IPS DF 6.9 (cell line): ENCODE measurements at regions not wholly inside any gene's neighbourhood (a gene's known extent, or its start where the extent isn't known, plus 50 kb on each side); places are given as distances from the start of the nearest gene placed in this dataset.
"Not testable (repeated sequence)": the region's sequence is repeated elsewhere in the genome, so short reads cannot be mapped to it uniquely, and the experiment has no call there.

Experiments
- DNase-seq: peaks from one replicate; pipeline ENCODE4 v3.0.0-alpha.2; 2013; ENCODE audit warnings: low read depth, low spot score
- H3K27ac ChIP-seq: one replicate; pipeline ENCODE4 v1.5.1; 2013; ENCODE audit warnings: low read length, control low read depth
- H3K27me3 ChIP-seq: 2 replicates; pipeline ENCODE4 v1.6.1; 2013; ENCODE audit warnings: mild to moderate bottlenecking, low read length; ENCODE audit not compliant: control insufficient read depth, insufficient read depth
- H3K36me3 ChIP-seq: 2 replicates; pipeline ENCODE4 v1.6.1; 2013; ENCODE audit warnings: low read length; ENCODE audit not compliant: control insufficient read depth, insufficient read depth
- H3K4me1 ChIP-seq: 2 replicates; pipeline ENCODE4 v1.6.1; 2013; ENCODE audit warnings: low read length; ENCODE audit not compliant: control insufficient read depth, insufficient read depth
- H3K4me3 ChIP-seq: 2 replicates; pipeline ENCODE4 v1.5.1; 2013; ENCODE audit warnings: mild to moderate bottlenecking, low read length
- H3K9me3 ChIP-seq: 2 replicates; pipeline ENCODE4 v1.6.1; 2013; ENCODE audit warnings: low read length, inconsistent platforms; ENCODE audit not compliant: control insufficient read depth, insufficient read depth
- WGBS: extraction: QIAGEN DNeasy Blood & Tissue Kit; methylation state at CpG from one replicate; pipeline ENCODE4 v1.1.7; 2013; ENCODE audit warnings: mixed read lengths, missing lambda C conversion rate; ENCODE audit not compliant: insufficient read length, insufficient coverage; 5-methylcytosine and 5-hydroxymethylcytosine counted together

DNA sequence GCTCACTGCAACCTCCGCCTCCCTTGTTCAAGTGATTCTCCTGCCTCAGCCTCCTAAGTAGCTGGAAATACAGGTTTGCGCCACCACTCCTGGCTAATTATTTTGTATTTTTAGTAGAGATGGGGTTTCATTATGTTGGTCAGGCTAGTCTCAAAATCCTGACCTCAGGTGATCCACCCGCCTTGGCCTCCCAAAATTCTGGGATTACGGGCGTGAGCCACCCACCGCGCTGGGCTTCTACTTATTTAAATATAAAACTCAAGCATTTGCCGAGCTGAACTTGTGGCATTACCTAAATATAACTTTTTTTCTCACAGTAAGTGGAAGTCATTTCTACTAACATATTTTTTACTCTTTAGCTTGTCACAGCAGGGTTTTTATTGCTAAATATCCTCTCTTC is 1356.3 kb upstream of the ACO1 start:
- DNase-seq: no peak
- Histone ChIP-seq H3K4me1 (no peaks in the 10 kb centered on the region), H3K36me3 (no peaks in the 10 kb centered on the region), H3K4me3 (no peak overlapping the region), H3K27ac (no peak overlapping the region), H3K27me3 (no peaks in the 10 kb centered on the region), H3K9me3 (no peaks in the 10 kb centered on the region)
- no CpG with 5 or more reads among the region's 8 CpGs for WGBS

DNA sequence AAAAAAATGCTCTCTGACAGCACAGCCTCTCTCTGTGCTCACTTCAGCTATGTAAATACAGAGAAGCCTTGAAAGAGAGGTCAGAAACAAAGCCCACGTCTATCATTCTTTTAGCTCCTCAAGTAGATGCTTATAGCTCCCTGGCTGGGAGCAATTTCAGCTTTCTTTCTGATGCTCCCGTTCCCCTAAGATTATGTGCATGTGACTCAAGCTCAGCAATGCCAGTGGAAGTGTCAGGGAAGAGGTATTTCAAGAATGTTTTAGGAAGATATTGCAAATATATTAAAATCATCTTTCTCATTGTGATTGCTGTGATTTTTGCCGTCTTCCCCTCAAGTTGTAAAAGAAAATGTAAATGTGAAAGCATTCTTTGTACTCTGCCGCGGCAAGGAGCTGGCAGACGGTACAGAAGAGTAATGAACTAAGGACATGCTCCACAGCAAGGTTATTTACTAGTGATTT is 1353.7 kb upstream of the ACO1 start:
- Histone ChIP-seq H3K4me3 (no peak overlapping the region), H3K36me3 (no peaks in the 10 kb centered on the region), H3K27ac (no peak overlapping the region), H3K9me3 (no peaks in the 10 kb centered on the region), H3K27me3 (no peaks in the 10 kb centered on the region), H3K4me1 (peaks cover 2% of the 10 kb centered on the region; the same call in 1 of the 2 replicates)
- no CpG with 5 or more reads among the region's 6 CpGs for WGBS
- peak; percentile 27 for DNase-seq

- H3K9me3 ChIP-seq: no peaks in the 10 kb centered on the region
- no peak for DNase-seq
- WGBS: no CpG with 5 or more reads among the region's 3 CpGs
- H3K4me3 ChIP-seq: no peak overlapping the region
- H3K27ac ChIP-seq: no peak overlapping the region
- H3K4me1 ChIP-seq: peaks cover 2% of the 10 kb centered on the region; the same call in 1 of the 2 replicates
- H3K36me3 ChIP-seq: no peaks in the 10 kb centered on the region
- H3K27me3 ChIP-seq: no peaks in the 10 kb centered on the region
Measured at GRCh38 chr9:31032206-31032605, 1352.2 kb upstream of the ACO1 start.

DNA sequence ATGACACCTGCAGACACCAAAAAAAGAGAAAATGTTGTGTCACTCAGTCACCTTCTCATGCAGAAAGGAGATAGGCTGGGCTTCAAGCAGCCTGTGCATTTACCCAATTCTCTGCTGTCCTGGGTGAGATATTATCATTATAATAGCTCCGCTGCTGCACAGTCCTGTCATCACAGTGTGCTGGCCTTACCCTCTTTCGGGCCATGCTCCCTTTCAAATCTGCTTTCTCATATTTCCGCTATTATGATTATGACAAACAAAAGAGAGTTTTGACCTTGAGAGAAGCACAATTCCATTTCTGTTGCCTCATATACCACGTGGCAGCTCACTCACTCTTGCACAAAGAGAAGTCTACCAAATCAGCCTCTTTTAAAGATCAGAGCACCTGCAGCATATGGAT is 1350.1 kb upstream of the ACO1 start:
- WGBS: no CpG with 5 or more reads among the region's 4 CpGs
- DNase-seq: no peak

GRCh38 chr9:31040564-31040963 is 1343.9 kb upstream of the ACO1 start:
- Histone ChIP-seq H3K27me3 (no peaks in the 10 kb centered on the region), H3K4me3 (no peak overlapping the region), H3K9me3 (no peaks in the 10 kb centered on the region), H3K36me3 (no peaks in the 10 kb centered on the region), H3K4me1 (no peaks in the 10 kb centered on the region), H3K27ac (no peak overlapping the region)
- DNase-seq: no peak
- WGBS: no CpG with 5 or more reads among the region's 4 CpGs

More for the DNA sequence above, 1350.1 kb upstream of the ACO1 start:
- no peaks in the 10 kb centered on the region for H3K9me3 ChIP-seq
- peaks cover 2% of the 10 kb centered on the region; the same call in 1 of the 2 replicates for H3K4me1 ChIP-seq
- no peaks in the 10 kb centered on the region for H3K36me3 ChIP-seq
- no peak overlapping the region for H3K4me3 ChIP-seq
- H3K27ac ChIP-seq: no peak overlapping the region
- H3K27me3 ChIP-seq: no peaks in the 10 kb centered on the region

DNA sequence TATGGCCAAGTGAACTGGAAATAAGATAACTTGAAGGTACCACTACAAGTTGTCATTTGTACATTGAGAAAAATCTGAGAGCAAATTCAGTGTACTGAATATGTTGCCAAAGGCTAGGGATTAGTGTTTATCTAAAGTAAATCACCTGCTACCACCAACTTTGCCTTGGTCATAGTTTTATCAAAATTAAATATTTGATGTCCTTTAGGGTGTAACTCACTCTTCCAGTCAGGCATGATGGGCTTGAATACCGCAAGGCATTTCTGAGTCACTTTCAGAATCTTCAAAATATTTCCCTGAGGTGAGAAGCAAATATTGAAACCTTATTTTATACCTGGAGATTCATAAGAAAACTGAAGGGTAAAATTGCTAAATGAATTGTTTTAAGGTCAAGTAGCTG is 1338.6 kb upstream of the ACO1 start:
- no peak for DNase-seq
- Histone ChIP-seq H3K27ac (no peak overlapping the region), H3K4me3 (no peak overlapping the region), H3K9me3 (no peaks in the 10 kb centered on the region), H3K36me3 (no peaks in the 10 kb centered on the region), H3K27me3 (no peaks in the 10 kb centered on the region), H3K4me1 (no peaks in the 10 kb centered on the region)
- no CpG with 5 or more reads among the region's 1 CpG for WGBS

- not testable (repeated sequence) for H3K36me3 ChIP-seq, H3K4me3 ChIP-seq, H3K9me3 ChIP-seq, DNase-seq, H3K27me3 ChIP-seq, H3K27ac ChIP-seq, H3K4me1 ChIP-seq
- no CpG with 5 or more reads among the region's 15 CpGs for WGBS
Measured at GRCh38 chr9:31061592-31061991, 1322.9 kb upstream of the ACO1 start.

DNA sequence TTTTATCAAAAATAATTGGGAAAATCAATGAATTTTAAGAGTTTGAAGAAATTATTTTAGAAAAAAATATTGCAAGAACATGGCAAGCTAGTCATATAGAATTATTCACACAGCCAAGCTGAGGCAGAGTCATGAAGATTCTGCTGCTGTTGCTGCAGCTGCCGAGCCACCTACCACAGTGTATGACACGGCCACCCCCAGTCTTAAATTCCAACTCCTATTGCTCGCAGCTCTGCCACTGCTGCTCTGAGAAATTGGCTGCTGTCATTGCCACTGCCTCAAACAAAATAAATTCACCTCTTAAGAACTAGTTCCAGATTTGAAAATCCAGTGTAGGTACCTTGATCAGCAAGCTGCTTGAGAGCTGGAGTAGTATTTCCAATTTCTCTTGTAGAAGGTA is 1318.8 kb upstream of the ACO1 start:
- Histone ChIP-seq H3K27me3 (no peaks in the 10 kb centered on the region), H3K36me3 (no peaks in the 10 kb centered on the region), H3K4me3 (no peak overlapping the region), H3K9me3 (no peaks in the 10 kb centered on the region), H3K4me1 (no peaks in the 10 kb centered on the region), H3K27ac (no peak overlapping the region)
- no CpG with 5 or more reads among the region's 3 CpGs for WGBS
- DNase-seq: no peak

DNA sequence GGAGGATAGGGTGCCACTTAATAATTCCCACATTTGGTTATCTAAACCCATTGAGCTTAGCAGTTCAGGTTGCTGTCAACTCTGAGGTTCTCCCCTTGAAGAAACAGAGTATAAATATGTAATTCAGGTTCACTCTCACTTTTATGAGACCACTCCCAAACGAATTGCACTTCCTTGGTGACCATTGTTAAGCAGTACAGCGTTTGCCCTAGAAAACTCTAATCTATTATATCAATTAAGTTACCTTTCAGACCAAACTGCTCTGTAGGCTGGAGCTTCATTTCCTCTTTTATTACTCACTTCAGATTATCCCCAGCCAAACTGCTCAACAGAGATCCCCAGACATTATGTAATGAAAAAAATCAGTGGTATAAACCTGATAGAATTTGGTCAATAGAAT is 1317.0 kb upstream of the ACO1 start:
- no peak for DNase-seq
- no peak overlapping the region for H3K27ac ChIP-seq
- whole genome bisulfite sequencing: no CpG with 5 or more reads among the region's 2 CpGs
- H3K36me3 ChIP-seq: peaks cover 3% of the 10 kb centered on the region; the same call in 1 of the 2 replicates
- H3K4me1 ChIP-seq: no peaks in the 10 kb centered on the region
- H3K4me3 ChIP-seq: no peak overlapping the region
- H3K9me3 ChIP-seq: no peaks in the 10 kb centered on the region
- no peaks in the 10 kb centered on the region for H3K27me3 ChIP-seq

- WGBS: no CpG with 5 or more reads among the region's 23 CpGs
- H3K27me3 ChIP-seq: no peaks in the 10 kb centered on the region
- H3K4me1 ChIP-seq: no peaks in the 10 kb centered on the region
- peaks cover 3% of the 10 kb centered on the region; the same call in 1 of the 2 replicates for H3K36me3 ChIP-seq
- H3K4me3 ChIP-seq: no peak overlapping the region
- no peak for DNase-seq
- no peak overlapping the region for H3K27ac ChIP-seq
- no peaks in the 10 kb centered on the region for H3K9me3 ChIP-seq
Measured at GRCh38 chr9:31071606-31072286, 1312.7 kb upstream of the ACO1 start.

GRCh38 chr9:31078175-31078574 is 1306.3 kb upstream of the ACO1 start:
- no peaks in the 10 kb centered on the region for H3K27me3 ChIP-seq
- WGBS: no CpG with 5 or more reads among the region's 2 CpGs
- H3K27ac ChIP-seq: no peak overlapping the region
- no peaks in the 10 kb centered on the region for H3K9me3 ChIP-seq
- H3K4me1 ChIP-seq: no peaks in the 10 kb centered on the region
- no peaks in the 10 kb centered on the region for H3K36me3 ChIP-seq
- no peak for DNase-seq
- H3K4me3 ChIP-seq: no peak overlapping the region
